ENCODE measurements at regions not wholly inside any gene's neighbourhood (a gene's known extent, or its start where the extent isn't known, plus 50 kb on each side); places are given as distances from the start of the nearest gene placed in this dataset.

- Histone ChIP-seq H3K9me2 (ENCODE audit: insufficient read depth, low read length) (no peaks in the 10 kb centered on the region), H3K4me3 (ENCODE audit: low read depth, low read length, poor library complexity, severe bottlenecking) (no peak overlapping the region), H3K4me1 (ENCODE audit: insufficient read depth, low read length, poor library complexity, severe bottlenecking) (no peaks in the 10 kb centered on the region), H3K27ac (ENCODE audit: low read depth, low read length, poor library complexity, severe bottlenecking) (no peak overlapping the region), H4K20me1 (ENCODE audit: insufficient read depth, low read length) (no peaks in the 10 kb centered on the region), H2AFZ (ENCODE audit: low read length) (no peak overlapping the region), H3K79me2 (ENCODE audit: insufficient read depth, low read depth, low read length) (no peaks in the 10 kb centered on the region), H3K9me3 (ENCODE audit: low read length) (no peaks in the 10 kb centered on the region), H3K4me2 (ENCODE audit: low read length) (no peak overlapping the region), H3K36me3 (ENCODE audit: insufficient read depth, low read length) (no peaks in the 10 kb centered on the region)
- ChIA-PET POLR2A (no interaction called here), CTCF (ENCODE audit: unreplicated experiment) (no interaction called here)
- no peak for TF ChIP-seq EZH2phosphoT487 (IDR thresholded peaks at IDR 0.05; ENCODE audit: borderline replicate concordance, low read depth, low read length)
- no peak for TF ChIP-seq CTCF (conservative IDR thresholded peaks at IDR 0.05; ENCODE audit: low read length)
- no peak for DNase-seq (ENCODE audit: low spot score)
- intact Hi-C loops (cut with micrococcal nuclease; ENCODE audit: unreplicated experiment) = no loop called here
- no TSS peak for BruUV-seq (replicated peaks)
Observed at GRCh38 chr17:54744750-54745149, 155.9 kb upstream of the TOM1L1 start.

GRCh38 chr17:54745239-54745638, 155.4 kb upstream of the TOM1L1 start:
- DNase-seq (ENCODE audit: low spot score) = no peak
- H3K4me2 ChIP-seq (ENCODE audit: low read length) = no peak overlapping the region
- no peaks in the 10 kb centered on the region for H3K9me3 ChIP-seq (ENCODE audit: low read length)
- intact Hi-C loops (cut with micrococcal nuclease; ENCODE audit: unreplicated experiment) = no loop called here
- ChIA-PET CTCF (ENCODE audit: unreplicated experiment) (no interaction called here), POLR2A (no interaction called here)
- no peaks in the 10 kb centered on the region for H3K36me3 ChIP-seq (ENCODE audit: insufficient read depth, low read length)
- no peaks in the 10 kb centered on the region for H4K20me1 ChIP-seq (ENCODE audit: insufficient read depth, low read length)
- TF ChIP-seq CTCF (conservative IDR thresholded peaks at IDR 0.05; ENCODE audit: low read length) (no peak), EZH2phosphoT487 (IDR thresholded peaks at IDR 0.05; ENCODE audit: borderline replicate concordance, low read depth, low read length) (no peak)
- BruUV-seq (replicated peaks) = no TSS peak
- no peaks in the 10 kb centered on the region for H3K79me2 ChIP-seq (ENCODE audit: insufficient read depth, low read depth, low read length)
- H3K9me2 ChIP-seq (ENCODE audit: insufficient read depth, low read length) = no peaks in the 10 kb centered on the region
- no peaks in the 10 kb centered on the region for H3K4me1 ChIP-seq (ENCODE audit: insufficient read depth, low read length, poor library complexity, severe bottlenecking)
- no peak overlapping the region for H3K27ac ChIP-seq (ENCODE audit: low read depth, low read length, poor library complexity, severe bottlenecking)
- no peak overlapping the region for H3K4me3 ChIP-seq (ENCODE audit: low read depth, low read length, poor library complexity, severe bottlenecking)
- no peak overlapping the region for H2AFZ ChIP-seq (ENCODE audit: low read length)

GRCh38 chr17:54745862-54746261, 154.8 kb upstream of the TOM1L1 start:
- no peaks in the 10 kb centered on the region for H3K9me3 ChIP-seq (ENCODE audit: low read length)
- no peak overlapping the region for H3K4me3 ChIP-seq (ENCODE audit: low read depth, low read length, poor library complexity, severe bottlenecking)
- intact Hi-C loops (cut with micrococcal nuclease; ENCODE audit: unreplicated experiment) = no loop called here
- H3K9me2 ChIP-seq (ENCODE audit: insufficient read depth, low read length) = no peaks in the 10 kb centered on the region
- DNase-seq (ENCODE audit: low spot score) = no peak
- no peak for TF ChIP-seq EZH2phosphoT487 (IDR thresholded peaks at IDR 0.05; ENCODE audit: borderline replicate concordance, low read depth, low read length)
- TF ChIP-seq CTCF (conservative IDR thresholded peaks at IDR 0.05; ENCODE audit: low read length) = no peak
- ChIA-PET CTCF (ENCODE audit: unreplicated experiment) (no interaction called here), POLR2A (no interaction called here)
- no peaks in the 10 kb centered on the region for H3K79me2 ChIP-seq (ENCODE audit: insufficient read depth, low read depth, low read length)
- H2AFZ ChIP-seq (ENCODE audit: low read length) = no peak overlapping the region
- H3K4me2 ChIP-seq (ENCODE audit: low read length) = no peak overlapping the region
- no peaks in the 10 kb centered on the region for H3K4me1 ChIP-seq (ENCODE audit: insufficient read depth, low read length, poor library complexity, severe bottlenecking)
- no peaks in the 10 kb centered on the region for H4K20me1 ChIP-seq (ENCODE audit: insufficient read depth, low read length)
- H3K27ac ChIP-seq (ENCODE audit: low read depth, low read length, poor library complexity, severe bottlenecking) = no peak overlapping the region
- BruUV-seq (replicated peaks) = no TSS peak
- no peaks in the 10 kb centered on the region for H3K36me3 ChIP-seq (ENCODE audit: insufficient read depth, low read length)
